Keratinocyte (primary cell): ENCODE measurements at regions not wholly inside any gene's neighbourhood (a gene's known extent, or its start where the extent isn't known, plus 50 kb on each side); places are given as distances from the start of the nearest gene placed in this dataset.

Source experiments
- EZH2 ChIP-seq: IDR thresholded peaks from one replicate; pipeline ENCODE4 v1.6.1; 2012; ENCODE audit warnings: inconsistent platforms, mild to moderate bottlenecking, low read length, moderate library complexity
- TF ChIP-seq, protein P1 (sequence below), 3 experiments: IDR thresholded peaks in 1 of 3; conservative IDR thresholded peaks in 1 of 3; optimal IDR thresholded peaks in 1 of 3; 2 replicates in 2 of 3; 3 replicates in 1 of 3; pipeline versions ENCODE3 to v1.5.1; 2011; ENCODE audit warnings: low read length in 3 of 3, mild to moderate bottlenecking in 3 of 3, moderate library complexity in 2 of 3, control low read depth in 1 of 3, inconsistent platforms in 1 of 3; ENCODE audit not compliant: insufficient read depth in 2 of 3; ENCODE audit errors: extremely low read depth in 1 of 3

DNA sequence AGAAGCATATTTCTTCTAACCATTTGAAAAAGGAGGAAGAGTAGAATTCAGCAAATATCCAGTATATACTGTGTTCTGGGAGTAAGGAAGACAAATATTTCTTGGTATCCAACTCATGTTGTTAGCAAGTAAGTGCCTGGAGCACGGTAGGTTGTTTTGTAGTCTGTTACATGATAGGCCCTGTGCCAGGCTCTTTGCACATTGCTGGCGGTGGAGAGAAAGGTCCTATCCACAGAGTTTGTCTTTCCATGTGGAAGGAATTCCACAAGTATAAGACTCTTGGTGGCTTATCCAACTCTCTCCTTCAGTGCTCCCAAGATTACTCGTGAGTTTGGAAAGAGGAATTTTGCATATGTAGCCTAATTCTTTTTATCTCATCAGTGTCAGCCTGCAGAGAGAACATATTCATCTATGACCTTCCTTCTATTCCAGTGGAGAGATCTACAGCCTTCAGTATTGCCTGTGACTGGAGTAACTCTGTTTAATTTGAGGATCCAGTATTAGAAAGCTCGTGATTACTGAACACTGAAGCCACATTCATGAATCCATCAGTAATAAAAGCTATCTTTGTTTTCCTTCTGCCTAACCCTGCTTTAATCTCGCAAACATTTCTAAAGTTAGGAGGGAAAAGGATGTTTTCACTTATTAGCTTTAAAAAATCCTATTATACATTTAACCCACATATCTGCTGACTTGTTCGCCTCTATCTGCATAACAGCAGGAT lies 183.9 kb upstream of the CSNK1A1L start:
- TF ChIP-seq, protein P1, sequence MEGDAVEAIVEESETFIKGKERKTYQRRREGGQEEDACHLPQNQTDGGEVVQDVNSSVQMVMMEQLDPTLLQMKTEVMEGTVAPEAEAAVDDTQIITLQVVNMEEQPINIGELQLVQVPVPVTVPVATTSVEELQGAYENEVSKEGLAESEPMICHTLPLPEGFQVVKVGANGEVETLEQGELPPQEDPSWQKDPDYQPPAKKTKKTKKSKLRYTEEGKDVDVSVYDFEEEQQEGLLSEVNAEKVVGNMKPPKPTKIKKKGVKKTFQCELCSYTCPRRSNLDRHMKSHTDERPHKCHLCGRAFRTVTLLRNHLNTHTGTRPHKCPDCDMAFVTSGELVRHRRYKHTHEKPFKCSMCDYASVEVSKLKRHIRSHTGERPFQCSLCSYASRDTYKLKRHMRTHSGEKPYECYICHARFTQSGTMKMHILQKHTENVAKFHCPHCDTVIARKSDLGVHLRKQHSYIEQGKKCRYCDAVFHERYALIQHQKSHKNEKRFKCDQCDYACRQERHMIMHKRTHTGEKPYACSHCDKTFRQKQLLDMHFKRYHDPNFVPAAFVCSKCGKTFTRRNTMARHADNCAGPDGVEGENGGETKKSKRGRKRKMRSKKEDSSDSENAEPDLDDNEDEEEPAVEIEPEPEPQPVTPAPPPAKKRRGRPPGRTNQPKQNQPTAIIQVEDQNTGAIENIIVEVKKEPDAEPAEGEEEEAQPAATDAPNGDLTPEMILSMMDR (optimal IDR thresholded peaks at IDR 0.05 in 1 of 3, IDR thresholded peaks at IDR 0.05 in 1 of 3, conservative IDR thresholded peaks at IDR 0.05 in 1 of 3; ENCODE audit: extremely low read depth in 1 of 3, insufficient read depth in 2 of 3, low read length in 3 of 3), result no peak
- TF ChIP-seq EZH2, result no peak
